Peyer's patch (tissue), 4 donors: ENCODE measurements at regions not wholly inside any gene's neighbourhood (a gene's known extent, or its start where the extent isn't known, plus 50 kb on each side); places are given as distances from the start of the nearest gene placed in this dataset.

Experiments used
- POLR2A ChIP-seq, 2 donors: fragments of 450-650 bp; IDR thresholded peaks; one replicate each; pipeline ENCODE4 v1.5.1; 2017; ENCODE audit warnings: antibody characterized with exemption in 2 of 2, mild to moderate bottlenecking in 2 of 2, moderate library complexity in 2 of 2
- TF ChIP-seq, protein P1 (sequence below), 6 experiments: fragments of 450-650 bp in 4 of 6; fragments of 200-600 bp in 2 of 6; sonication (generic) in 1 of 6; IDR thresholded peaks; one replicate each; pipeline ENCODE4 v1.5.1; 2017 to 2019; ENCODE audit warnings: antibody characterized with exemption in 6 of 6, mild to moderate bottlenecking in 3 of 6, moderate library complexity in 1 of 6

DNA sequence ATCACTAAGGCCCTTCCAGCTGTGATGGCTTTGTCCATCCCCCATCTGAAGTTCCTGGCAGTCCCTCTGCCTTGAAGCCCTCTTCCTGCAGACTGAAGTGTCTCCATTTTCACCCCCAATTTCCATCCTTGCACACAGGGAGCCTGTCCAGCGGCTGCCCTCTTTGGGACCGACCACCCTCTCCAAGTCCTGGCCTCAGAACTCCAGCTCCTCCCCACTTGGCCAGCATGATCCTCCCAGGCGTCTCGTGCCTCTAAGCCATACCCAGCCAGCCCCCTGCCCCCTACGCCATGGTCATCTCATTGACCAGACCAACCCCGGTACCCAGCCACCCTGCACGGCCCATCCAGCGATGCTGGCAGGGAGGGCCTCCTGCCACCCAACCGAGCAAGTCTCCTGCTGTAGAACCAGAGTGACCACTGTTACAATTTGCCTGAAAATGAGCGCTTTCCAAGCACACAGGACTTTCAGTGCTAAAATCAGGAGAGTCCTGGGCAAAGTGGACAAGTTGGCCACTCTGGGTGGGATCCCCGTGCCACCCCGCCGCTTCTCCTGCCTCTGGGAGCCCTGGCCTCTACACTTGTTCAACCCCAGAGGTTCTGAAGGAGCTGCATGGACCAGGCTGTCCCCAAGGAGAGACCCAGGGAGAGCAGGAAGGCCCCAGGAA, 362.0 kb downstream of the SEC14L1 start:
- TF ChIP-seq, protein P1, sequence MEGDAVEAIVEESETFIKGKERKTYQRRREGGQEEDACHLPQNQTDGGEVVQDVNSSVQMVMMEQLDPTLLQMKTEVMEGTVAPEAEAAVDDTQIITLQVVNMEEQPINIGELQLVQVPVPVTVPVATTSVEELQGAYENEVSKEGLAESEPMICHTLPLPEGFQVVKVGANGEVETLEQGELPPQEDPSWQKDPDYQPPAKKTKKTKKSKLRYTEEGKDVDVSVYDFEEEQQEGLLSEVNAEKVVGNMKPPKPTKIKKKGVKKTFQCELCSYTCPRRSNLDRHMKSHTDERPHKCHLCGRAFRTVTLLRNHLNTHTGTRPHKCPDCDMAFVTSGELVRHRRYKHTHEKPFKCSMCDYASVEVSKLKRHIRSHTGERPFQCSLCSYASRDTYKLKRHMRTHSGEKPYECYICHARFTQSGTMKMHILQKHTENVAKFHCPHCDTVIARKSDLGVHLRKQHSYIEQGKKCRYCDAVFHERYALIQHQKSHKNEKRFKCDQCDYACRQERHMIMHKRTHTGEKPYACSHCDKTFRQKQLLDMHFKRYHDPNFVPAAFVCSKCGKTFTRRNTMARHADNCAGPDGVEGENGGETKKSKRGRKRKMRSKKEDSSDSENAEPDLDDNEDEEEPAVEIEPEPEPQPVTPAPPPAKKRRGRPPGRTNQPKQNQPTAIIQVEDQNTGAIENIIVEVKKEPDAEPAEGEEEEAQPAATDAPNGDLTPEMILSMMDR (IDR thresholded peaks at IDR 0.05): no peak
- no peak for TF ChIP-seq POLR2A (IDR thresholded peaks at IDR 0.05)
